ENCODE measurements at regions not wholly inside any gene's neighbourhood (a gene's known extent, or its start where the extent isn't known, plus 50 kb on each side); places are given as distances from the start of the nearest gene placed in this dataset.

GRCh38 chr15:35888815-35889214 lies 342.9 kb upstream of the DPH6 start:
- H3K36me3 ChIP-seq: no peaks in the 10 kb centered on the region
- no peaks in the 10 kb centered on the region for H3K9me3 ChIP-seq
- DNase-seq: no peak
- no peak for TF ChIP-seq CTCF (IDR thresholded peaks at IDR 0.05; ENCODE audit: low read depth, low read length)
- peaks cover 7% of the 10 kb centered on the region for H3K4me1 ChIP-seq
- H3K4me3 ChIP-seq (ENCODE audit: low read depth, low read length): no peak overlapping the region
- H3K27me3 ChIP-seq: no peaks in the 10 kb centered on the region

- H3K4me1 ChIP-seq: peaks cover 8% of the 10 kb centered on the region; the same call in 1 of the 2 replicates
- no peak for DNase-seq
- no peak overlapping the region for H3K4me3 ChIP-seq (ENCODE audit: low read depth, low read length)
Observed at GRCh38 chr15:35907511-35907910, 361.5 kb upstream of the DPH6 start.

GRCh38 chr15:35909414-35909813 lies 363.4 kb upstream of the DPH6 start:
- Histone ChIP-seq H3K9me3 (no peaks in the 10 kb centered on the region), H3K4me3 (ENCODE audit: low read depth, low read length) (no peak overlapping the region), H3K4me1 (peaks cover 9% of the 10 kb centered on the region; the same call in 1 of the 2 replicates), H3K27me3 (no peaks in the 10 kb centered on the region), H3K36me3 (no peaks in the 10 kb centered on the region)
- DNase-seq: no peak
- no peak for TF ChIP-seq CTCF (IDR thresholded peaks at IDR 0.05; ENCODE audit: low read depth, low read length)

More at GRCh38 chr15:35907511-35907910, 361.5 kb upstream of the DPH6 start:
- H3K36me3 ChIP-seq: no peaks in the 10 kb centered on the region
- no peak for TF ChIP-seq CTCF (IDR thresholded peaks at IDR 0.05; ENCODE audit: low read depth, low read length)
- no peaks in the 10 kb centered on the region for H3K9me3 ChIP-seq
- H3K27me3 ChIP-seq: no peaks in the 10 kb centered on the region

- Histone ChIP-seq H3K4me3 (ENCODE audit: low read depth, low read length) (no peak overlapping the region), H3K27me3 (no peaks in the 10 kb centered on the region), H3K9me3 (no peaks in the 10 kb centered on the region), H3K4me1 (peaks cover 9% of the 10 kb centered on the region; the same call in 1 of the 2 replicates), H3K36me3 (no peaks in the 10 kb centered on the region)
- DNase-seq: no peak
- TF ChIP-seq CTCF (IDR thresholded peaks at IDR 0.05; ENCODE audit: low read depth, low read length): no peak
Observed at GRCh38 chr15:35910227-35910626, 364.3 kb upstream of the DPH6 start.

- no peaks in the 10 kb centered on the region for H3K36me3 ChIP-seq
- H3K4me1 ChIP-seq: peaks cover 9% of the 10 kb centered on the region; the same call in 1 of the 2 replicates
- no peak for TF ChIP-seq CTCF (IDR thresholded peaks at IDR 0.05; ENCODE audit: low read depth, low read length)
- no peaks in the 10 kb centered on the region for H3K27me3 ChIP-seq
- no peaks in the 10 kb centered on the region for H3K9me3 ChIP-seq
- DNase-seq: no peak
- H3K4me3 ChIP-seq (ENCODE audit: low read depth, low read length): no peak overlapping the region
Observed at GRCh38 chr15:35911052-35911777, 365.2 kb upstream of the DPH6 start.

GRCh38 chr15:35912196-35912595 lies 366.2 kb upstream of the DPH6 start:
- H3K4me1 ChIP-seq: peaks cover 9% of the 10 kb centered on the region; the same call in 1 of the 2 replicates
- H3K27me3 ChIP-seq: no peaks in the 10 kb centered on the region
- no peaks in the 10 kb centered on the region for H3K9me3 ChIP-seq
- TF ChIP-seq CTCF (IDR thresholded peaks at IDR 0.05; ENCODE audit: low read depth, low read length): peak; percentile 73
- no peaks in the 10 kb centered on the region for H3K36me3 ChIP-seq
- DNase-seq: peak; percentile 27
- no peak overlapping the region for H3K4me3 ChIP-seq (ENCODE audit: low read depth, low read length)

All from BE2C (cell line).